GM23248 (cell line): ENCODE measurements at regions not wholly inside any gene's neighbourhood (a gene's known extent, or its start where the extent isn't known, plus 50 kb on each side); places are given as distances from the start of the nearest gene placed in this dataset.

Experiments used
- DNase-seq: peaks from one replicate; pipeline ENCODE4 v3.0.0-alpha.2; 2015
- H2AFZ ChIP-seq: fragments of 200-600 bp; sonication (generic); 2 replicates; pipeline ENCODE4 v1.6.1; 2016; ENCODE audit warnings: antibody characterized with exemption
- H3F3A ChIP-seq: fragments of 200-600 bp; sonication (generic); 2 replicates; pipeline ENCODE4 v1.6.1; 2016; ENCODE audit warnings: mild to moderate bottlenecking, antibody characterized with exemption, mixed run types; ENCODE audit not compliant: insufficient read depth
- H3K27ac ChIP-seq: fragments of 200-600 bp; sonication (generic); 2 replicates; pipeline ENCODE4 v1.5.1; 2016; ENCODE audit warnings: mild to moderate bottlenecking
- H3K27me3 ChIP-seq: fragments of 200-600 bp; sonication (generic); replicated peaks from 2 replicates; pipeline ENCODE4 v1.6.1; 2016; ENCODE audit warnings: mild to moderate bottlenecking; ENCODE audit not compliant: insufficient read depth
- H3K36me3 ChIP-seq: fragments of 200-600 bp; sonication (generic); 2 replicates; pipeline ENCODE4 v1.6.1; 2016; ENCODE audit warnings: low read depth, mild to moderate bottlenecking
- H3K4me1 ChIP-seq: fragments of 200-600 bp; sonication (generic); 2 replicates; pipeline ENCODE4 v1.6.1; 2016; ENCODE audit warnings: mild to moderate bottlenecking; ENCODE audit not compliant: insufficient read depth
- H3K4me2 ChIP-seq: fragments of 200-600 bp; sonication (generic); one replicate; pipeline ENCODE4 v1.6.1; 2016; ENCODE audit warnings: mild to moderate bottlenecking; ENCODE audit not compliant: unreplicated experiment
- H3K4me3 ChIP-seq: fragments of 200-600 bp; sonication (generic); 2 replicates; pipeline ENCODE4 v1.5.1; 2016; ENCODE audit warnings: mild to moderate bottlenecking
- H3K79me2 ChIP-seq: fragments of 200-600 bp; sonication (generic); 2 replicates; pipeline ENCODE4 v1.6.1; 2016; ENCODE audit warnings: mild to moderate bottlenecking; ENCODE audit not compliant: insufficient read depth
- H3K9ac ChIP-seq: fragments of 200-600 bp; sonication (generic); 2 replicates; pipeline ENCODE4 v1.6.1; 2016; ENCODE audit warnings: mild to moderate bottlenecking
- H3K9me2 ChIP-seq: fragments of 200-600 bp; sonication (generic); 2 replicates; pipeline ENCODE4 v1.6.1; 2016; ENCODE audit warnings: mixed run types, mild to moderate bottlenecking, moderate library complexity; ENCODE audit not compliant: insufficient read depth
- H3K9me3 ChIP-seq: fragments of 200-600 bp; sonication (generic); one replicate; pipeline ENCODE4 v1.6.1; 2017; ENCODE audit warnings: low read depth
- H4K20me1 ChIP-seq: fragments of 200-600 bp; sonication (generic); 2 replicates; pipeline ENCODE4 v1.6.0; 2016; ENCODE audit not compliant: insufficient read depth
- EZH2 ChIP-seq: fragments of 200-600 bp; sonication (generic); IDR thresholded peaks from 2 replicates; pipeline ENCODE4 v1.6.1; 2018; ENCODE audit warnings: antibody characterized with exemption, mild to moderate bottlenecking; ENCODE audit not compliant: insufficient read depth, poor library complexity, severe bottlenecking
- EZH2phosphoT487 ChIP-seq: fragments of 200-600 bp; sonication (generic); IDR thresholded peaks from 2 replicates; pipeline ENCODE4 v1.6.1; 2018; ENCODE audit warnings: antibody characterized with exemption, moderate library complexity, mild to moderate bottlenecking, low read depth; ENCODE audit not compliant: insufficient read depth
- WGBS, 2 experiments: methylation state at CpG; one replicate each; pipeline ENCODE4 v1.1.6; 2015 to 2017; ENCODE audit warnings: low lambda C conversion rate in 2 of 2, low coverage in 1 of 2; ENCODE audit errors: missing lambda C conversion rate in 2 of 2; 5-methylcytosine and 5-hydroxymethylcytosine counted together
- in situ Hi-C: fragments of 300-500 bp; cut with MboI; formaldehyde crosslinking; loops from 2 replicates; pipeline ENCODE4 v1.15.0; 2020

GRCh38 chr3:76203578-76203977 lies 418.2 kb upstream of the ZNF717 start:
- TF ChIP-seq EZH2phosphoT487: no peak
- no peak for TF ChIP-seq EZH2
- Histone ChIP-seq H3K27me3 (no peaks in the 10 kb centered on the region), H3K4me3 (no peak overlapping the region), H3F3A (no peaks in the 10 kb centered on the region), H3K79me2 (no peaks in the 10 kb centered on the region), H3K9ac (no peak overlapping the region), H3K4me1 (no peaks in the 10 kb centered on the region), H3K9me3 (no peaks in the 10 kb centered on the region), H2AFZ (no peak overlapping the region), H3K9me2 (no peaks in the 10 kb centered on the region), H4K20me1 (no peaks in the 10 kb centered on the region), H3K27ac (no peak overlapping the region), H3K4me2 (no peak overlapping the region), H3K36me3 (no peaks in the 10 kb centered on the region)
- in situ Hi-C loops: no loop called here
- 68 to 70% methylated on average over 12 of the region's 12 CpGs for WGBS, 2 experiments
- no peak for DNase-seq

GRCh38 chr3:76206346-76206745 lies 421.0 kb upstream of the ZNF717 start:
- Histone ChIP-seq H3F3A (no peaks in the 10 kb centered on the region), H3K27me3 (no peaks in the 10 kb centered on the region), H3K27ac (no peak overlapping the region), H3K36me3 (no peaks in the 10 kb centered on the region), H3K9me3 (no peaks in the 10 kb centered on the region), H3K4me2 (no peak overlapping the region), H3K9ac (no peak overlapping the region), H2AFZ (no peak overlapping the region), H3K9me2 (no peaks in the 10 kb centered on the region), H4K20me1 (no peaks in the 10 kb centered on the region), H3K4me1 (no peaks in the 10 kb centered on the region), H3K4me3 (no peak overlapping the region), H3K79me2 (no peaks in the 10 kb centered on the region)
- DNase-seq: no peak
- in situ Hi-C loops: no loop called here
- 40 to 42% methylated on average over 3 of the region's 3 CpGs for WGBS, 2 experiments
- TF ChIP-seq EZH2phosphoT487 (no peak), EZH2 (no peak)

DNA sequence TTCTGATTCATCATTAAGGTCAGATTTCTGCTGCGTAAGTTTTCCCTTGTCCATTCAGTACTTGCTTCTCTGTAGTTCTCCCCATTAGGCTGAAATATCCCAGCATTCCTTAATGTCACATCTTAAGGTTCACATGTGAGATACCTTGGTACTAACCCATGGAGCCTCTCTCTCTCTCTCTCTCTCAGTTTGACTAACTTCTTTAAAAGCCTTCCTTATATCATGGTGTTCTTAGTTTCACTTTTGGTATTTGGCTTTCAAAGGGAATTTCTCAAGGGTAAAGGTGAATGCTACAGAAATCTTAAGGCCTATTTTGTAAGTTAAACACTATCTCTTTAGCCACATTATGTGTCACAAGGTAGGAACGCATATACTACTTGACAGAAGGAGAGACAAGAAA lies 427.3 kb upstream of the ZNF717 start:
- no peaks in the 10 kb centered on the region for H3F3A ChIP-seq
- DNase-seq: no peak
- 59 to 77% methylated on average over 2 of the region's 2 CpGs for WGBS, 2 experiments
- H2AFZ ChIP-seq: no peak overlapping the region
- no peaks in the 10 kb centered on the region for H3K27me3 ChIP-seq
- H3K9me2 ChIP-seq: no peaks in the 10 kb centered on the region
- H4K20me1 ChIP-seq: no peaks in the 10 kb centered on the region
- no peaks in the 10 kb centered on the region for H3K9me3 ChIP-seq
- H3K4me3 ChIP-seq: no peak overlapping the region
- TF ChIP-seq EZH2phosphoT487 (no peak), EZH2 (no peak)
- H3K36me3 ChIP-seq: no peaks in the 10 kb centered on the region
- H3K79me2 ChIP-seq: no peaks in the 10 kb centered on the region
- H3K4me2 ChIP-seq: no peak overlapping the region
- no peak overlapping the region for H3K9ac ChIP-seq
- H3K4me1 ChIP-seq: no peaks in the 10 kb centered on the region
- no peak overlapping the region for H3K27ac ChIP-seq
- in situ Hi-C loops: no loop called here

- no peak overlapping the region for H3K9ac ChIP-seq
- no peaks in the 10 kb centered on the region for H3F3A ChIP-seq
- H3K4me1 ChIP-seq: no peaks in the 10 kb centered on the region
- no peaks in the 10 kb centered on the region for H3K79me2 ChIP-seq
- H4K20me1 ChIP-seq: no peaks in the 10 kb centered on the region
- no peak overlapping the region for H3K27ac ChIP-seq
- H3K9me2 ChIP-seq: no peaks in the 10 kb centered on the region
- no peak overlapping the region for H3K4me2 ChIP-seq
- DNase-seq: no peak
- no peak overlapping the region for H3K4me3 ChIP-seq
- no peaks in the 10 kb centered on the region for H3K27me3 ChIP-seq
- no peaks in the 10 kb centered on the region for H3K9me3 ChIP-seq
- H3K36me3 ChIP-seq: no peaks in the 10 kb centered on the region
- in situ Hi-C loops: no loop called here
- H2AFZ ChIP-seq: no peak overlapping the region
- 29 to 31% methylated on average over 2 of the region's 2 CpGs for WGBS, 2 experiments
- no peak for TF ChIP-seq EZH2phosphoT487
- TF ChIP-seq EZH2: no peak
Measured at GRCh38 chr3:76222201-76222600, 436.9 kb upstream of the ZNF717 start.

GRCh38 chr3:76231258-76231657 lies 445.9 kb upstream of the ZNF717 start:
- 83 to 86% methylated on average over 4 of the region's 4 CpGs for WGBS, 2 experiments
- Histone ChIP-seq H3K36me3 (no peaks in the 10 kb centered on the region), H3K4me1 (no peaks in the 10 kb centered on the region), H4K20me1 (no peaks in the 10 kb centered on the region), H3K9me3 (no peaks in the 10 kb centered on the region), H2AFZ (no peak overlapping the region), H3K9me2 (no peaks in the 10 kb centered on the region), H3F3A (no peaks in the 10 kb centered on the region), H3K9ac (no peak overlapping the region), H3K27me3 (no peaks in the 10 kb centered on the region), H3K4me3 (no peak overlapping the region), H3K27ac (no peak overlapping the region), H3K4me2 (no peak overlapping the region), H3K79me2 (no peaks in the 10 kb centered on the region)
- TF ChIP-seq EZH2: no peak
- TF ChIP-seq EZH2phosphoT487: no peak
- DNase-seq: no peak
- in situ Hi-C loops: no loop called here
